ENCODE measurements at regions not wholly inside any gene's neighbourhood (a gene's known extent, or its start where the extent isn't known, plus 50 kb on each side); places are given as distances from the start of the nearest gene placed in this dataset.

DNA sequence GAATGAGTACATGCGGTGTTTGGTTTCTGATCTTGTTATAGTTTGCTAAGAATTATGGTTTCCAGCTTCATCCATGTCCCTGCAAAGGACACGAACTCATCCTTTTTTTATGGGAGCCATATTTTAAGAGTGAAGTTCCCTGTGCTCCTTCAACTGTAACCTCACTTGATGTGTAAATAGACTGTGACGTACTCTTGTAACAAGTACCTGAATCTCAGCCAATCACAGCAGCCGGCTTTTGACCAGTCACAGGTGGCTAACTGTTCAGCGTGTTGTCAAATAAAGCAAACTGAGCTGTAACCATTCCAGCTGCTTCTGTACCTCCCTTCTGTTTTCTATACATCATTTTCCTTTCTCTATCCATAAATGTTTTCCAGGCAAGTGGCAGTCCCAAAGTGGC, 774.3 kb upstream of the HS6ST1 start:
- no peaks in the 10 kb centered on the region for H3K4me1 ChIP-seq (ENCODE audit: control insufficient read depth, insufficient read depth, low read length, unreplicated experiment)
- no peak overlapping the region for H3K4me3 ChIP-seq (ENCODE audit: low read depth, low read length)
- H3K36me3 ChIP-seq (ENCODE audit: insufficient read depth, low read length): no peaks in the 10 kb centered on the region
- H2AFZ ChIP-seq (ENCODE audit: low read length, unreplicated experiment): no peak overlapping the region
- H3K27me3 ChIP-seq (ENCODE audit: insufficient read depth, low read length): no peaks in the 10 kb centered on the region
- H3K27ac ChIP-seq (ENCODE audit: low read depth, low read length): no peak overlapping the region
- no peaks in the 10 kb centered on the region for H3K79me2 ChIP-seq (ENCODE audit: control insufficient read depth, insufficient read depth, low read length, unreplicated experiment)

DNA sequence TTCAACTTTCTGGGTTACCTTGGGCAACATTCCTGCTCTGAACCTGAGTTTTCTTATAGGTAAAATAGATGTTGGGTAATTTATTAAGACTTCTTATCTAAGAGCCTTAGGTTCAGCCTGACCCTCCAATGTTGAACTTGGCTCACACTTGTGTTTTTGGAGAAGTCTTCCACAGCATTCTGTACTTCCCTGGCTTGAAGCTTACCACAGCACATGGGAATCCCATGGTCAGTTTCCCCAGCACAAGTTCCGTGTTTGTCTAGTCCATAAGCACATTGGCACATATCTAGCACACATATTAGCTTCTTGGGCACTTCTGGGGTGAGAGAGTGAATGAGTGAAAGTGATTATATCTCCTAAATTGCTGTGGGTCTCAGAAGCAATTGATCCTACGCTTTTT, 782.5 kb upstream of the HS6ST1 start:
- H3K79me2 ChIP-seq (ENCODE audit: control insufficient read depth, insufficient read depth, low read length, unreplicated experiment): no peaks in the 10 kb centered on the region
- no peaks in the 10 kb centered on the region for H3K36me3 ChIP-seq (ENCODE audit: insufficient read depth, low read length)
- no peak overlapping the region for H2AFZ ChIP-seq (ENCODE audit: low read length, unreplicated experiment)
- no peak overlapping the region for H3K4me3 ChIP-seq (ENCODE audit: low read depth, low read length)
- H3K27me3 ChIP-seq (ENCODE audit: insufficient read depth, low read length): no peaks in the 10 kb centered on the region
- no peaks in the 10 kb centered on the region for H3K4me1 ChIP-seq (ENCODE audit: control insufficient read depth, insufficient read depth, low read length, unreplicated experiment)
- no peak overlapping the region for H3K27ac ChIP-seq (ENCODE audit: low read depth, low read length)

DNA sequence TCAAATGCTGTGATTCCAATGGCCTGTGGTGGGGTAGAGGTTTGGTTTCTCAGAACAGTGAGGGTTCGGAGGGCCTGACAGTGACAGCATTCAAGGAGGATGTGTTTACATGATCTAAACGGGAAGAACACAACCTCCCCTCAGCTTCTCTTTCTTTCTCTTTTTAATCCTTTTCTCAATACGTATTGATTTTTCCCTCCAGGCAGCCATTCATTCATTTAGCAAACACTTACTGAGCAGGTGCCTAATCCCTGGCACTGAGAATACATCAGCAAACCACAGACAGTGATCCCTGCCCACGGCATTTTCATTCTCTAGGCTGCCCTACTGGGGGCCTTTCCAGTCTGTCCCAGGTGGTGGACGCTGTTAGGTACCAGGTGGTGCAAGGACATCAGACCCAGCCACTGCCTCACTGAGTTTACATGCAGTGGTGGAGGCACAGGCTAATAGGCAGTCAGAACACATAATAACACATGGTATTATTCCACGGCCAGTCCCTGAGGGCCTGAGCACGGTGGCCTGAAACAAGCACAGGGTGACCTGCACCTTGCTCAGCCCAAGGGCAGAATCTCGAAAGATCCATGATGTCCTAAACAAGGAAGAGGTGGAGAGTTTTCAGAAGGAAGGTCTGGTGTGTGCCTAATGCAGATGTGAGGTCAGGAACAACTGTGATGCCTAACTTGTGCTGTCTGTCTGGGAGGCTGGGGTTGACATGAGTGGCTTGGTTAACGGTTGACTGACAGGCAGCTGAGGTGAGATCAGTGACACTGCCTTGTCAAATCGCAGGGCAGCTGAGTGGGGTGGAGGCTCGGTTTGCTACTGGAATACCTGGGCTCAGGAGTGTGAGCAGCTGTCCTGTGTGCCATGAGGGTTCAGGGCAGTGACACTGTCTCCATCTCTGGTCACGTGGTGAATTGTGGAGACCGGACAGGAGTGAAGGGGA, 785.5 kb upstream of the HS6ST1 start:
- H2AFZ ChIP-seq (ENCODE audit: low read length, unreplicated experiment): no peak overlapping the region
- H3K4me3 ChIP-seq (ENCODE audit: low read depth, low read length): no peak overlapping the region
- H3K27ac ChIP-seq (ENCODE audit: low read depth, low read length): no peak overlapping the region
- H3K79me2 ChIP-seq (ENCODE audit: control insufficient read depth, insufficient read depth, low read length, unreplicated experiment): no peaks in the 10 kb centered on the region
- no peaks in the 10 kb centered on the region for H3K4me1 ChIP-seq (ENCODE audit: control insufficient read depth, insufficient read depth, low read length, unreplicated experiment)
- no peaks in the 10 kb centered on the region for H3K27me3 ChIP-seq (ENCODE audit: insufficient read depth, low read length)
- no peaks in the 10 kb centered on the region for H3K36me3 ChIP-seq (ENCODE audit: insufficient read depth, low read length)

DNA sequence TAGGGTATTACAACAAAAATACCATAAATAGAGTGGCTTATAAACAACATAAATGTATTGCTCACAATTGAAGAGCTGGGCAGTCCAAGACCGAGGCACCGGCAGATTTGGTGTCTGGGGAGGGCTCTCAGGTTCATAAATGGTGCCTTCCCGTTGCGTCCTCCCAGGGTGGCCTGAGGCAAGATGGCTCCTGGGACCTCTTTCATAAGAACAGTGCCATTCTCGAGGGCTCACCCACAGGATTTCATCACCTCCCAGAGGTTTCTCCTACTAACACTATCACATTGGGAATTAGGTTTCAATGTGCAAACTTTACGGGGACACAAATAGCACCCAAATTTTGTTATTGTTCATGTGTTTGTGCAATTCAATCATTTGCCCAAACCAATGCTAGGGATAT, 793.5 kb upstream of the HS6ST1 start:
- Histone ChIP-seq H3K27me3 (ENCODE audit: insufficient read depth, low read length) (no peaks in the 10 kb centered on the region), H2AFZ (ENCODE audit: low read length, unreplicated experiment) (no peak overlapping the region), H3K36me3 (ENCODE audit: insufficient read depth, low read length) (no peaks in the 10 kb centered on the region), H3K79me2 (ENCODE audit: control insufficient read depth, insufficient read depth, low read length, unreplicated experiment) (no peaks in the 10 kb centered on the region), H3K4me3 (ENCODE audit: low read depth, low read length) (no peak overlapping the region), H3K27ac (ENCODE audit: low read depth, low read length) (no peak overlapping the region), H3K4me1 (ENCODE audit: control insufficient read depth, insufficient read depth, low read length, unreplicated experiment) (no peaks in the 10 kb centered on the region)

DNA sequence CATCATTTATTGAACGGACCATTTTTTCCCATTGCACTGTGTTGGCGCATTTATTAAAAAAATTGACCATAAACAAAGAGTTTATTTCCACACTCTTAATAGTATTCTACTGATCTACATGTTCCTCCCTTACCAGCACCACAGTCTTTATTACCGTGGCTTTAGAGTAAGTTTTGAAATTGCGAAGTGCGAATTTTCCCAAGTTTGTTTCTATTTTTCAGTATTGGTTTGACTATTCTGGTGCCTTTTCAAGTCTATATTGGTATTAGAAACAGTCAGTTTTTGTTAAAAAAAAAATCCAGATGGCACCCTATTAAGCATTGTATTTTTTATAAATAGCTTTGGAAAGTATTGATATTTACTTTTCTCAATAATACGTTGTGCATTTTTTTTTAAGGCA, 795.1 kb upstream of the HS6ST1 start:
- Histone ChIP-seq H3K27ac (ENCODE audit: low read depth, low read length) (no peak overlapping the region), H3K36me3 (ENCODE audit: insufficient read depth, low read length) (no peaks in the 10 kb centered on the region), H3K79me2 (ENCODE audit: control insufficient read depth, insufficient read depth, low read length, unreplicated experiment) (no peaks in the 10 kb centered on the region), H3K4me1 (ENCODE audit: control insufficient read depth, insufficient read depth, low read length, unreplicated experiment) (no peaks in the 10 kb centered on the region), H3K27me3 (ENCODE audit: insufficient read depth, low read length) (no peaks in the 10 kb centered on the region), H3K4me3 (ENCODE audit: low read depth, low read length) (no peak overlapping the region), H2AFZ (ENCODE audit: low read length, unreplicated experiment) (no peak overlapping the region)

DNA sequence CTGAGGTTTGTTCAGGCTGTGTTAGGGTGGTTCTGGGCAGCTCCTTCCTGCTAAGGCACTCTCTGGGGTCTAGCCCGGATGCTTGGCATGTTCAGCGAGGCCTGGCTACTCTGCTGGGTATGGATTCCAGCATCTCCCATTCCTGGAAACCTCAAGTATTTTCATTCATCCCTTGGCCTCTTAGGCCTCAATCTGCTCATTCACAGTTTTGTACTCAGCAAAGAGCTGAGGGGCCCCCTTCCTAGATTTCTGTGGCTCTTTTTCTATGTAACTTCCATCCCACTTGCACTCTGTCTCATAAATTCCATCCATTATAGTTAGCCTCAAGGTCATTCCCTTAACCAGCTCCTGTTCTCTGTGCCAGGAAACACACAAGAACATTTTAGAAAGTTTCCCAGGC, 798.8 kb upstream of the HS6ST1 start:
- Histone ChIP-seq H3K27ac (ENCODE audit: low read depth, low read length) (no peak overlapping the region), H3K79me2 (ENCODE audit: control insufficient read depth, insufficient read depth, low read length, unreplicated experiment) (no peaks in the 10 kb centered on the region), H2AFZ (ENCODE audit: low read length, unreplicated experiment) (no peak overlapping the region), H3K4me1 (ENCODE audit: control insufficient read depth, insufficient read depth, low read length, unreplicated experiment) (no peaks in the 10 kb centered on the region), H3K36me3 (ENCODE audit: insufficient read depth, low read length) (no peaks in the 10 kb centered on the region), H3K27me3 (ENCODE audit: insufficient read depth, low read length) (no peaks in the 10 kb centered on the region), H3K4me3 (ENCODE audit: low read depth, low read length) (no peak overlapping the region)

DNA sequence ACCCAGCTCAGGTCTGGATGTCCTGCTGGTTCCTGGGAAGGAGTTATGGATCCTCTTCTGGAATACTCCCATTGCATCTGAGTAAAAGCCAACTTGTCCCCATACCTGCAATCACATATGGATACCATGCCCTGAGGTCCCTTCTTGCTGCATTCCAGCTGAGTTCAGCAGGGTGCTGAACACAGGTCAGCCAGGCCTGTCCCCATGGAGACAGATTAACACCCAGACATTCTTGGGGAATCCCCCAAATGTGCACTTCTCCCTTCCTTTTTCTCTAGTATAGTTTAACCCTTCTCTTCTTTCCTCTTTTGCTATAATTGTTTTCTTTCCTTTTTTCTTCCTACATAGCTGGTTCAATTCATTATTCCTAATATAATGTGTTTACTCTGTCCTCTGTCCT, 799.6 kb upstream of the HS6ST1 start:
- Histone ChIP-seq H3K36me3 (ENCODE audit: insufficient read depth, low read length) (no peaks in the 10 kb centered on the region), H3K4me1 (ENCODE audit: control insufficient read depth, insufficient read depth, low read length, unreplicated experiment) (no peaks in the 10 kb centered on the region), H3K27ac (ENCODE audit: low read depth, low read length) (no peak overlapping the region), H2AFZ (ENCODE audit: low read length, unreplicated experiment) (no peak overlapping the region), H3K27me3 (ENCODE audit: insufficient read depth, low read length) (no peaks in the 10 kb centered on the region), H3K79me2 (ENCODE audit: control insufficient read depth, insufficient read depth, low read length, unreplicated experiment) (no peaks in the 10 kb centered on the region), H3K4me3 (ENCODE audit: low read depth, low read length) (no peak overlapping the region)

DNA sequence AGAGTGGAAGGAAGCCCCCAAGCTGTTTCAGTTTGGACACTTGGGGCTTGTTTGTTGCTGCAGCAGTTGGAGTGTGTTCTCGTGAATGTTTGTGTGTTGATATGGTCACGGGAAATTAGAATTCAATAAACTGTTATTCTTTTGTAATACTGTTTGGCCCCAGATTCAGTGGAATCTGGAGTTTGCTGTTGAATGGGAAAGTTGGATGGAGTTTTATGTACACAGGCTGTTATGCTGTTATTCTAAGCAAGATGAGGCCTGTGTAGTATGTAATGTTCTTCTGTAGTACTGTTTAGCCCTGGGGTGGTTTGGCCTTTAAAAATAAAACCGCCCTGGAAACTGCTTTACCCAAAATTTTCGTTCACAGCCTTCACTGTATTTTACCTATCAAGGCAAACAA, 810.4 kb upstream of the HS6ST1 start:
- H3K79me2 ChIP-seq (ENCODE audit: control insufficient read depth, insufficient read depth, low read length, unreplicated experiment): no peaks in the 10 kb centered on the region
- H3K27ac ChIP-seq (ENCODE audit: low read depth, low read length): no peak overlapping the region
- no peaks in the 10 kb centered on the region for H3K27me3 ChIP-seq (ENCODE audit: insufficient read depth, low read length)
- no peaks in the 10 kb centered on the region for H3K4me1 ChIP-seq (ENCODE audit: control insufficient read depth, insufficient read depth, low read length, unreplicated experiment)
- no peaks in the 10 kb centered on the region for H3K36me3 ChIP-seq (ENCODE audit: insufficient read depth, low read length)
- no peak overlapping the region for H3K4me3 ChIP-seq (ENCODE audit: low read depth, low read length)
- no peak overlapping the region for H2AFZ ChIP-seq (ENCODE audit: low read length, unreplicated experiment)

DNA sequence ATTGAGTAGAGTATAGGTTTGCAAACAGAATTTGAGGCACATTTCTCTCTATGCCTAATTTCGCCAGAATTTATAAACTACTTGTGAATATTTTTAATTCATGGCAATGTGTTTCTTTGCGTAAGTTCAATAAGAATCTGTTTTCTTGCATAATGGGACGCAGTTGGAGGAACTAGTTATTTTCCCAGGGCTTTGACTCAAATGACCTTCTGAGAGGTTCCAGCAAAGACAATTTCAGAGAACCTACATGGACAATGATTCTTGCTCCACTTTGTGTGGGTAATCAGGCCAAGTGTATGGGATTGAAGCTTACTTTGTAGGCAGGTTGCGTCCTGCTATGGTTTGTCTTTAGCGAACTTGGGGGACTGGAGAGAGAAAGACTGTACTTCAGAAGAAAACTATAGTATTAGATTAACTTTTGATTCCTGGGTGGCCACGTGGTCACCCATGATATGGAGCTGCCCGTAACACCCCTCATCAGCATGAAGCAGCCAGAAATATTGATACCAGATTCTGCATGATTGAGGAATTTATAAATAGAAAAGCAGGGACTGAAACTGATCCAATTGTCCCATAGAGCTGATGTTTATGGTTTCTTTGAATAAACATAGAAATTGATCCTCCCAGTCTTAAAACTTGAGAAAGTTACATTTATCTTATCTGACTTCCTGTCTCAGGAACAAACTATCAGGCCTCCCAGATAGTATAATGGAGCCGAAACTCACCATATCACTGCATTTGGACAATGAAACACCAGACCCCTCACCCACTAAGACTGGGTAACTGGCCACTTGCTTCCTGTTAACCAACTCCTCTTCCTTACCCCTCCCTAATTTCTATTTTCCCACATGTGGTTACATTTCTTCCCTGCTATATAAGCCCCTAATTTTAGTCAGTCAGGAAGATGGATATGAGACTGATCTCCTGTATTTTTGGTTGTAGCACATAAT, 815.3 kb upstream of the HS6ST1 start:
- Histone ChIP-seq H3K36me3 (ENCODE audit: insufficient read depth, low read length) (no peaks in the 10 kb centered on the region), H3K4me3 (ENCODE audit: low read depth, low read length) (no peak overlapping the region), H3K27me3 (ENCODE audit: insufficient read depth, low read length) (no peaks in the 10 kb centered on the region), H3K27ac (ENCODE audit: low read depth, low read length) (no peak overlapping the region), H3K79me2 (ENCODE audit: control insufficient read depth, insufficient read depth, low read length, unreplicated experiment) (no peaks in the 10 kb centered on the region), H3K4me1 (ENCODE audit: control insufficient read depth, insufficient read depth, low read length, unreplicated experiment) (no peaks in the 10 kb centered on the region), H2AFZ (ENCODE audit: low read length, unreplicated experiment) (no peak overlapping the region)

DNA sequence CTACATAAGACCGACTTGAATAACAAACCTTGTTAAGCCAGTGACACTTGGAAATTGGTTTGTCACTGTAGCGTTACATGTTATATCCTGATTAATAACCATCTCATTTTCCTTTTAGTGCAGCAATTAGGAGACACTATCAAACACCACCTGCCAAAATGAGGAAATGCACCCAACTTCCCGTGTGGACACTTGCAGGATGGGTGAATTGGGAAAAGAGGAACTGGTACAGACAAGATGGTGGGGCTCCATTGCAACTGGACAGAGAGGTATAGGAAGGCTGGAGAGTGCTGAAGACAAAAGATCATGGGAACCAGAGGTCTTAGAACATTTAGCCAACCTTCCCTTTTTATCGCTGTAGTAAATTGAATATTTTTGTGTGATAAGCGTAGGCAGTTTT, 816.3 kb upstream of the HS6ST1 start:
- Histone ChIP-seq H3K27ac (ENCODE audit: low read depth, low read length) (no peak overlapping the region), H3K4me1 (ENCODE audit: control insufficient read depth, insufficient read depth, low read length, unreplicated experiment) (no peaks in the 10 kb centered on the region), H3K27me3 (ENCODE audit: insufficient read depth, low read length) (no peaks in the 10 kb centered on the region), H2AFZ (ENCODE audit: low read length, unreplicated experiment) (no peak overlapping the region), H3K79me2 (ENCODE audit: control insufficient read depth, insufficient read depth, low read length, unreplicated experiment) (no peaks in the 10 kb centered on the region), H3K4me3 (ENCODE audit: low read depth, low read length) (no peak overlapping the region), H3K36me3 (ENCODE audit: insufficient read depth, low read length) (no peaks in the 10 kb centered on the region)
